ENCODE measurements at regions not wholly inside any gene's neighbourhood (a gene's known extent, or its start where the extent isn't known, plus 50 kb on each side); places are given as distances from the start of the nearest gene placed in this dataset.

- Histone ChIP-seq H3K9me3 (ENCODE audit: control extremely low read depth in 1 of 5, control insufficient read depth in 4 of 5, insufficient read depth in 2 of 5, low read depth in 1 of 5, low read length in 4 of 5) (no peaks in the 10 kb centered on the region), H3K27me3 (replicated peaks in 2 of 5; ENCODE audit: control insufficient read depth in 4 of 5, insufficient read depth in 5 of 5, low read length in 4 of 5) (no peaks in the 10 kb centered on the region), H3K4me3 (ENCODE audit: control insufficient read depth in 1 of 7, extremely low read depth in 1 of 7, insufficient read depth in 4 of 7, low read depth in 2 of 7, low read length in 6 of 7) (no peak overlapping the region), H3K27ac (ENCODE audit: insufficient read depth in 1 of 2, low read depth in 1 of 2, low read length in 2 of 2, poor library complexity in 1 of 2, severe bottlenecking in 2 of 2) (no peak overlapping the region), H3K4me1 (ENCODE audit: control extremely low read depth in 1 of 4, control insufficient read depth in 4 of 4, insufficient read depth in 4 of 4, low read length in 3 of 4) (no peaks in the 10 kb centered on the region), H3K36me3 (ENCODE audit: control insufficient read depth in 4 of 4, insufficient read depth in 4 of 4, low read length in 3 of 4) (no peaks in the 10 kb centered on the region)
- no peak for DNase-seq
- POLR2A ChIA-PET = no interaction called here
- CTCF ChIA-PET = interaction anchor here (4.3 kb wide), 1 partner anchor 7 kb away, joined by 24 read pairs; no protein-coding TSS in a partner anchor
- 100% methylated on average over 1 of the region's 1 CpG for WGBS (ENCODE audit: insufficient coverage)
Measured at GRCh38 chr3:34008191-34008590, 209.8 kb downstream of the PDCD6IP start.

DNA sequence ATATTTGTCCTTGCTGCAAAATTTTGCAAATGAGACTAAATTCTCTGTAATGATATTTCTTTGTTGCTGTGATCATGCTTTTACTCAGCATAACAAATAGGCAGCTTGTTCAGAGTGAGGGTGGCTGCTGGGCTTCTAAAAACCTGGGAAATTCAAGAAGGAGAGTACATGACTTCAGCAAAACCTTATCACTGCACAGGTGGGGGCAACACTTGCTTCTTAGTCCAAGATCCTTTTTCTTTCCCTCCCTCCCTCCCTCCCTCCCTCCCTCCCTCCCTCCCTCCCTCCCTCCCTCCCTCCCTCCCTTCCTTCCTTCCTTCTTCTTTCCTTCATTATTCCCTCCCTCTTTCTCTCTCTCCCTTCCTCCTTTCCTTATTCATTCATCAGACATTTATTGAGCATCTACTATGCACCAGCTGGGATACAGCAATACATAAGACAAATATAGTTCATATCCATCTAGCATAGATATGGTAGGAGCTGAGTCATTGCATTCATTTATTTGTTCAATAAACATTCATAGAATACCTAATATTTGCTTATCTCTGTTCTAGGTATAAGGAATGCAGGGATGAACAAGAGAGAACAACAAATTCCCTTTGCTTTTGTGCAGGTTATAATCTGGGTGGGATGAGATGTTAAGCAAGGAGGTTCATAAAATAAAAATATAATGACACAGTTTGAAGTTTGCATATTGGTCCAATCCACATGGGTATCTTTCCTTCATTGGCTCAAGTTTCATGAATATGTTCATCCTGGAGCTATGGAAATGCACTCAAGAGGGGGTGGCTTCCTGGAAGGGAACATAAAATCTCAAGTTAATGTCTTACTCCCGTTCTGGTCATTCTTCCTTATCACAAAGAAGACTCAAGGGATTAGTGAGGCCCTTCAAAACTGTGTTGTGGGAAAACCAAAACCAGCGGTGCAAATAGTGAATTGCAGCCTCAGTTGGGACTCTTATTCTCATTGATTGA lies 210.7 kb downstream of the PDCD6IP start:
- Histone ChIP-seq H3K36me3 (ENCODE audit: control insufficient read depth in 4 of 4, insufficient read depth in 4 of 4, low read length in 3 of 4) (no peaks in the 10 kb centered on the region), H3K4me1 (ENCODE audit: control extremely low read depth in 1 of 4, control insufficient read depth in 4 of 4, insufficient read depth in 4 of 4, low read length in 3 of 4) (no peaks in the 10 kb centered on the region), H3K27ac (ENCODE audit: insufficient read depth in 1 of 2, low read depth in 1 of 2, low read length in 2 of 2, poor library complexity in 1 of 2, severe bottlenecking in 2 of 2) (no peak overlapping the region), H3K4me3 (ENCODE audit: control insufficient read depth in 1 of 7, extremely low read depth in 1 of 7, insufficient read depth in 4 of 7, low read depth in 2 of 7, low read length in 6 of 7) (no peak overlapping the region), H3K27me3 (replicated peaks in 2 of 5; ENCODE audit: control insufficient read depth in 4 of 5, insufficient read depth in 5 of 5, low read length in 4 of 5) (no peaks in the 10 kb centered on the region), H3K9me3 (ENCODE audit: control extremely low read depth in 1 of 5, control insufficient read depth in 4 of 5, insufficient read depth in 2 of 5, low read depth in 1 of 5, low read length in 4 of 5) (no peaks in the 10 kb centered on the region)
- CTCF ChIA-PET = no interaction called here
- no peak for DNase-seq
- 20% methylated on average over 1 of the region's 2 CpGs for WGBS (ENCODE audit: insufficient coverage)
- POLR2A ChIA-PET = no interaction called here

GRCh38 chr3:34011171-34012101 lies 213.0 kb downstream of the PDCD6IP start:
- ChIA-PET CTCF (interaction anchor here (1.5 kb wide), 1 partner anchor 96 kb away, joined by 3 read pairs; no protein-coding TSS in a partner anchor), POLR2A (no interaction called here)
- Histone ChIP-seq H3K36me3 (ENCODE audit: control insufficient read depth in 4 of 4, insufficient read depth in 4 of 4, low read length in 3 of 4) (no peaks in the 10 kb centered on the region), H3K4me1 (ENCODE audit: control extremely low read depth in 1 of 4, control insufficient read depth in 4 of 4, insufficient read depth in 4 of 4, low read length in 3 of 4) (peaks cover 8 to 15% (median 13%) of the 10 kb centered on the region in 4 experiments), H3K27ac (ENCODE audit: insufficient read depth in 1 of 2, low read depth in 1 of 2, low read length in 2 of 2, poor library complexity in 1 of 2, severe bottlenecking in 2 of 2) (no peak overlapping the region), H3K9me3 (ENCODE audit: control extremely low read depth in 1 of 5, control insufficient read depth in 4 of 5, insufficient read depth in 2 of 5, low read depth in 1 of 5, low read length in 4 of 5) (no peaks in the 10 kb centered on the region), H3K27me3 (replicated peaks in 2 of 5; ENCODE audit: control insufficient read depth in 4 of 5, insufficient read depth in 5 of 5, low read length in 4 of 5) (no peaks in the 10 kb centered on the region), H3K4me3 (ENCODE audit: control insufficient read depth in 1 of 7, extremely low read depth in 1 of 7, insufficient read depth in 4 of 7, low read depth in 2 of 7, low read length in 6 of 7) (no peak overlapping the region)
- DNase-seq = no peak
- WGBS (ENCODE audit: insufficient coverage) = 100% methylated on average over 3 of the region's 3 CpGs

DNA sequence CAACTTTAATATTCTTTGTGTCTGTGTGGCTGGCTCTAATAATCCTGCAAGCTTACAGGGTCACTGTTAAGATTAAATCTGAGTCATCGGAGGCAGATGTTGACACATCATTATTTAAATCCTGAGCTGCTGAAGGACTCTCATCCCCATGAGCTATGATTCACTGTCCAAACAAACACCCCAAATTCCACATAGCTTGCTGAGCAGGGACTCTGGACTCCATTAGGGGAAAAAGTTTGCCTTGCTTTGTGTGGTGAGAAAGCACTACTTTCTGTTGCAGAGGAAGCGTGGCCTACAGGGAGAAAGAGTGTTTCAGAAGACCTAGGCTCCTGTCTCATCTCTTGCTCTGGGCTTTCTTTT lies 213.7 kb downstream of the PDCD6IP start:
- POLR2A ChIA-PET = no interaction called here
- Histone ChIP-seq H3K36me3 (ENCODE audit: control insufficient read depth in 4 of 4, insufficient read depth in 4 of 4, low read length in 3 of 4) (no peaks in the 10 kb centered on the region), H3K4me1 (ENCODE audit: control extremely low read depth in 1 of 4, control insufficient read depth in 4 of 4, insufficient read depth in 4 of 4, low read length in 3 of 4) (peaks cover 12 to 21% (median 19%) of the 10 kb centered on the region in 4 experiments), H3K27me3 (replicated peaks in 2 of 5; ENCODE audit: control insufficient read depth in 4 of 5, insufficient read depth in 5 of 5, low read length in 4 of 5) (no peaks in the 10 kb centered on the region), H3K9me3 (ENCODE audit: control extremely low read depth in 1 of 5, control insufficient read depth in 4 of 5, insufficient read depth in 2 of 5, low read depth in 1 of 5, low read length in 4 of 5) (no peaks in the 10 kb centered on the region), H3K27ac (ENCODE audit: insufficient read depth in 1 of 2, low read depth in 1 of 2, low read length in 2 of 2, poor library complexity in 1 of 2, severe bottlenecking in 2 of 2) (no peak overlapping the region), H3K4me3 (ENCODE audit: control insufficient read depth in 1 of 7, extremely low read depth in 1 of 7, insufficient read depth in 4 of 7, low read depth in 2 of 7, low read length in 6 of 7) (no peak overlapping the region)
- DNase-seq = peak in 2 of 3 donors; percentile 45 to 67
- WGBS (ENCODE audit: insufficient coverage) = 40% methylated on average over 1 of the region's 2 CpGs
- CTCF ChIA-PET = no interaction called here

DNA sequence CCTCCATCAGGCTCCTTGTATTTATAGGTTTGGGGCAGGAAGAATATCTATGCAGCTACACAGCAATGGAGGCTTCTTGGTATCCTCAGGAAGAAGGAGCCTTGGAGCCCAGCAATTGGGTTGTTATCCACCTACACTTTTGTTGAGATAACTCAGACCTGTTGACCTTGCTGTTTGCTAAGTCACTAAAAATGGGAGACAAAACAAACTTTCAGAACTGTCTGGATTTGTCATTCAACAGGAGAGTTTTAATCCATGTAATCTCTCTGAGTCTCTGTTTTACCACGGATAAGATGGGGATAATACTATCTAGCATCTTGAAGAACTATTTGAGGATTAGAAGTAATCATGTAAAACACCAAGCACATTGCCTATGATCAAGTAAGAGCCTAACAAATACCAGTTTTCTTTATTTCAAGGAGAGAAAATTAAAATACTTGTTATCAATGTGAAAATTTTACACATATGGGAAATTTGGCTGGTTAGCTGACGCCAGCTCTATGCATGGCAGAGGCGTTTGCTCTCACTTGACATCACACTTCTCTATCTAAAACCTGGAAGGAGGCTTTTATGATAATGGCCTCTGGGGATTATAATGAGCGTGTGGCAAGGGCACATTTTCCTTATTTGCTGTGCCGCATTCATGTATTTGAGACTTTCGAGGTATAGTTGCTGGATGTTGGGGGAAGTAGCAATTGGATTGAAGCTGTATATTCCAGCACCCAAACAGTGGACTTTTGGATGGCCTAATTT lies 215.6 kb downstream of the PDCD6IP start:
- no peak for DNase-seq
- Histone ChIP-seq H3K9me3 (ENCODE audit: control extremely low read depth in 1 of 5, control insufficient read depth in 4 of 5, insufficient read depth in 2 of 5, low read depth in 1 of 5, low read length in 4 of 5) (no peaks in the 10 kb centered on the region), H3K4me1 (ENCODE audit: control extremely low read depth in 1 of 4, control insufficient read depth in 4 of 4, insufficient read depth in 4 of 4, low read length in 3 of 4) (peaks cover 20 to 40% (median 37%) of the 10 kb centered on the region in 4 experiments), H3K27ac (ENCODE audit: insufficient read depth in 1 of 2, low read depth in 1 of 2, low read length in 2 of 2, poor library complexity in 1 of 2, severe bottlenecking in 2 of 2) (no peak overlapping the region), H3K27me3 (replicated peaks in 2 of 5; ENCODE audit: control insufficient read depth in 4 of 5, insufficient read depth in 5 of 5, low read length in 4 of 5) (no peaks in the 10 kb centered on the region), H3K4me3 (ENCODE audit: control insufficient read depth in 1 of 7, extremely low read depth in 1 of 7, insufficient read depth in 4 of 7, low read depth in 2 of 7, low read length in 6 of 7) (no peak overlapping the region), H3K36me3 (ENCODE audit: control insufficient read depth in 4 of 4, insufficient read depth in 4 of 4, low read length in 3 of 4) (no peaks in the 10 kb centered on the region)
- ChIA-PET CTCF (interaction anchor here (1.2 to 3.9 kb wide), 4 partner anchors 8 to 130 kb away, joined by 3 to 24 read pairs (median 10); no protein-coding TSS in a partner anchor), POLR2A (no interaction called here)
- 100% methylated on average over 3 of the region's 6 CpGs for WGBS (ENCODE audit: insufficient coverage)

GRCh38 chr3:34015204-34016142 lies 217.0 kb downstream of the PDCD6IP start:
- WGBS (ENCODE audit: insufficient coverage) = 93% methylated on average over 9 of the region's 9 CpGs
- Histone ChIP-seq H3K27ac (ENCODE audit: insufficient read depth in 1 of 2, low read depth in 1 of 2, low read length in 2 of 2, poor library complexity in 1 of 2, severe bottlenecking in 2 of 2) (peak overlapping the region in 1 of 2 experiments; percentile 69), H3K27me3 (replicated peaks in 2 of 5; ENCODE audit: control insufficient read depth in 4 of 5, insufficient read depth in 5 of 5, low read length in 4 of 5) (no peaks in the 10 kb centered on the region), H3K4me3 (ENCODE audit: control insufficient read depth in 1 of 7, extremely low read depth in 1 of 7, insufficient read depth in 4 of 7, low read depth in 2 of 7, low read length in 6 of 7) (no peak overlapping the region), H3K4me1 (ENCODE audit: control extremely low read depth in 1 of 4, control insufficient read depth in 4 of 4, insufficient read depth in 4 of 4, low read length in 3 of 4) (peaks cover 24 to 54% (median 44%) of the 10 kb centered on the region in 4 experiments), H3K9me3 (ENCODE audit: control extremely low read depth in 1 of 5, control insufficient read depth in 4 of 5, insufficient read depth in 2 of 5, low read depth in 1 of 5, low read length in 4 of 5) (no peaks in the 10 kb centered on the region), H3K36me3 (ENCODE audit: control insufficient read depth in 4 of 4, insufficient read depth in 4 of 4, low read length in 3 of 4) (no peaks in the 10 kb centered on the region)
- ChIA-PET CTCF (interaction anchor here (0.7 to 3.9 kb wide), 10 partner anchors 9 to 668 kb away, joined by 3 to 24 read pairs (median 4); no protein-coding TSS in a partner anchor), POLR2A (no interaction called here)
- peak in 2 of 3 donors; percentile 62 for DNase-seq
